ENCODE measurements at regions not wholly inside any gene's neighbourhood (a gene's known extent, or its start where the extent isn't known, plus 50 kb on each side); places are given as distances from the start of the nearest gene placed in this dataset.

- DNase-seq (ENCODE audit: low read depth, low spot score) (no peak), FAIRE-seq (no peak)
- Histone ChIP-seq H3K4me3 (replicated peaks in 1 of 3; ENCODE audit: insufficient read depth in 1 of 3, low read depth in 1 of 3, low read length in 3 of 3) (no peak overlapping the region), H3K9me1 (replicated peaks; ENCODE audit: control insufficient read depth, extremely low read depth, insufficient read depth, low read length) (no peaks in the 10 kb centered on the region), H3K36me3 (ENCODE audit: control insufficient read depth in 2 of 2, extremely low read depth in 1 of 2, insufficient read depth in 2 of 2, low read length in 2 of 2) (no peaks in the 10 kb centered on the region), H3K9ac (replicated peaks; ENCODE audit: extremely low read depth, insufficient read depth, low read length) (no peak overlapping the region), H3K9me3 (replicated peaks; ENCODE audit: control insufficient read depth, insufficient read depth, low read length) (no peaks in the 10 kb centered on the region), H3K4me2 (ENCODE audit: insufficient read depth, low read length) (no peak overlapping the region), H3K4me1 (ENCODE audit: control insufficient read depth, extremely low read depth, insufficient read depth, low read length) (no peaks in the 10 kb centered on the region), H2AFZ (ENCODE audit: low read depth, low read length) (no peak overlapping the region), H4K20me1 (replicated peaks; ENCODE audit: control insufficient read depth, extremely low read depth, insufficient read depth, low read length) (no peaks in the 10 kb centered on the region), H3K79me2 (ENCODE audit: control insufficient read depth, insufficient read depth, low read length) (no peaks in the 10 kb centered on the region), H3K27ac (ENCODE audit: insufficient read depth, low read depth, low read length) (no peak overlapping the region), H3K27me3 (ENCODE audit: control insufficient read depth in 2 of 2, insufficient read depth in 2 of 2, low read length in 2 of 2) (no peaks in the 10 kb centered on the region)
- dilution Hi-C loops (cut with MboI; ENCODE audit: extremely low pct_ligation_motif_present, low sequenced_read_pairs) = no loop called here
- intact Hi-C loops (cut with micrococcal nuclease) = no loop called here
- CTCF ChIA-PET = no interaction called here
- BruUV-seq (replicated peaks) = no TSS peak
- TF ChIP-seq MYC (IDR thresholded peaks at IDR 0.05; ENCODE audit: low read depth, low read length) (no peak), CTCF (IDR thresholded peaks at IDR 0.05; ENCODE audit: extremely low read depth in 1 of 2, insufficient read depth in 1 of 2, low read depth in 1 of 2, low read length in 2 of 2) (no peak), EZH2 (IDR thresholded peaks at IDR 0.05; ENCODE audit: borderline replicate concordance, low read depth, low read length, severe bottlenecking) (no peak), JUN (IDR thresholded peaks at IDR 0.05; ENCODE audit: borderline replicate concordance, insufficient read depth, insufficient read length, low read depth) (no peak), POLR2A (IDR thresholded peaks at IDR 0.05; ENCODE audit: low read depth, low read length) (no peak), MAX (IDR thresholded peaks at IDR 0.05; ENCODE audit: insufficient read depth, insufficient read length) (no peak), FOS (IDR thresholded peaks at IDR 0.05; ENCODE audit: borderline replicate concordance, insufficient read depth, low read length) (no peak), POLR2AphosphoS5 (IDR thresholded peaks at IDR 0.05; ENCODE audit: insufficient read depth, low read depth, low read length) (no peak), GATA2 (IDR thresholded peaks at IDR 0.05; ENCODE audit: insufficient read depth, insufficient read length, low read depth, low read length) (no peak)
- POLR2A ChIA-PET = no interaction called here
Observed at GRCh38 chr4:96844858-96845490, 1005.1 kb downstream of the PDHA2 start.
